SK-N-DZ (cell line): ENCODE measurements at regions not wholly inside any gene's neighbourhood (a gene's known extent, or its start where the extent isn't known, plus 50 kb on each side); places are given as distances from the start of the nearest gene placed in this dataset.
"Not testable (repeated sequence)": the region's sequence is repeated elsewhere in the genome, so short reads cannot be mapped to it uniquely, and the experiment has no call there.

Experiments
- DNase-seq: peaks from one replicate; pipeline ENCODE4 v3.0.0-alpha.2; 2015; ENCODE audit warnings: low spot score

GRCh38 chr5:79924936-79925893 is 65.8 kb downstream of the MTX3 start:
- no peak for DNase-seq

- no peak for DNase-seq
These were observed 67.6 kb downstream of the MTX3 start for GRCh38 chr5:79923431-79923830.

- no peak for DNase-seq
These were observed 68.4 kb downstream of the MTX3 start for GRCh38 chr5:79922626-79923025.

- not testable (repeated sequence) for DNase-seq
These were observed 83.6 kb downstream of the MTX3 start for GRCh38 chr5:79907452-79907851.

DNA sequence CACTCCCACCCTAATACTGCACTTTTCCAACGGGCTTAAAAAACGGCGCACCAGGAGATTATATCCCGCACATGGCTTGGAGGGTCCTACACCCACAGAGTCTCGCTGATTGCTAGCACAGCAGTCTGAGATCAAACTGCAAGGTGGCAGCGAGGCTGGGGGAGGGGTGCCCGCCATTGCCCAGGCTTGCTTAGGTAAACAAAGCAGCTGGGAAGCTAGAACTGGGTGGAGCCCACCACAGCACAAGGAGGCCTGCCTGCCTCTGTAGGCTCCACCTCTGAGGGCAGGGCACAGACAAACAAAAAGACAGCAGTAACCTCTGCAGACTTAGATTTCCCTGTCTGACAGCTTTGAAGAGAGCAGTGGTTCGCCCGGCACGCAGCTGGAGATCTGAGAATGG is 88.5 kb downstream of the MTX3 start:
- not testable (repeated sequence) for DNase-seq

GRCh38 chr5:79901631-79902030 is 89.4 kb downstream of the MTX3 start:
- no peak for DNase-seq

DNA sequence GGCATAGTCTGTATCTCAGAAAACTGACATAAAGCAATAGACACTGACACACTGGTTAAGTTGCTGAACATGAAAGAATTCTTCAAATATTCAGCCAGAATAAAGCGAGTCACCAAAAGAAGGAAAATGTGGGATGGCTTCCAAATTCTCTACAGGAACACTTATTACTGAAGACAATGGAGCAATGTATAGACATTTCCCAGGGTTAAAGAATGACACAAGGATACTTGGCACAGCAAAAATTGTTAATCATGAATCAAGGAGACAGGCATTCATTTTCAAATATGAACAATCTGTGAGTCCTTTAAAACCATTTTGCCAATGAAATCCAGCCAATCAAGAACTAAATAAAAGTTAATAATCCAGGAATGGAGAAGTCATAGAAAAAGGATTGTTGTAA is 92.5 kb downstream of the MTX3 start:
- no peak for DNase-seq

- no peak for DNase-seq
These were observed 97.1 kb downstream of the MTX3 start for GRCh38 chr5:79893976-79894375.

DNA sequence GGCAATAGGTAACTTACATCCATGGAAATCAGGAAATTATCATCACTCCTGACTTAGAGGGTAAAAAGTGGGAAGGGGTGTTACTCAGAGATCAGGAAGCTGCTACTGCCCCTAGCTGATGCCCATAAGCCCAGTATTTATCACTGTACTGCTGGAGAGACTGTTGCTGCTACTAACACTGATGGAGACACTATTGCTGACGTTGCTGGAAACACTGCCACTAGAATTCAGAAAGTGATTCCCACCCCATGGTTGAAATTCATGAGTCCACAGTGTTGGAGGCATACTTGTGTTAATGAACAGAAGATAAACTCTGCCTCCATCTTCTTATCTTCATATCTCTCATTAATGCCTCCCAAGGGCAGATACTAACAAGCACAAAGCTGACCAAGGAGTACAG is 97.6 kb downstream of the MTX3 start:
- DNase-seq = no peak

DNA sequence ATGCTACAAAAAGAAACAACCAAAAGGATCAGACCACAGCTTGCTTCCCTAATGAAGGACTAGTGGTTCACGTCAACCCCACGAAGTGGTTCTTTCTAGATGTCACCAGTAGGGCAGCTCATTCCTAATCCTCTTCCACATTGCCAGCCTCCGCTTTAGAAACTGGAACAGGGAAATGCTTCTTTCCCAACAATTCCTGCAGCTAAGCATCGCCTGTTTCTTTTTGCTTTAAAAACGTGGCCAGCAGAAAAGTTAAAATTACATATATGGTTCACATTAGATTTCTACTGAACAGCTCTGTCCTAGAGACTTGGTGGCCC is 100.2 kb downstream of the MTX3 start:
- DNase-seq = no peak

DNA sequence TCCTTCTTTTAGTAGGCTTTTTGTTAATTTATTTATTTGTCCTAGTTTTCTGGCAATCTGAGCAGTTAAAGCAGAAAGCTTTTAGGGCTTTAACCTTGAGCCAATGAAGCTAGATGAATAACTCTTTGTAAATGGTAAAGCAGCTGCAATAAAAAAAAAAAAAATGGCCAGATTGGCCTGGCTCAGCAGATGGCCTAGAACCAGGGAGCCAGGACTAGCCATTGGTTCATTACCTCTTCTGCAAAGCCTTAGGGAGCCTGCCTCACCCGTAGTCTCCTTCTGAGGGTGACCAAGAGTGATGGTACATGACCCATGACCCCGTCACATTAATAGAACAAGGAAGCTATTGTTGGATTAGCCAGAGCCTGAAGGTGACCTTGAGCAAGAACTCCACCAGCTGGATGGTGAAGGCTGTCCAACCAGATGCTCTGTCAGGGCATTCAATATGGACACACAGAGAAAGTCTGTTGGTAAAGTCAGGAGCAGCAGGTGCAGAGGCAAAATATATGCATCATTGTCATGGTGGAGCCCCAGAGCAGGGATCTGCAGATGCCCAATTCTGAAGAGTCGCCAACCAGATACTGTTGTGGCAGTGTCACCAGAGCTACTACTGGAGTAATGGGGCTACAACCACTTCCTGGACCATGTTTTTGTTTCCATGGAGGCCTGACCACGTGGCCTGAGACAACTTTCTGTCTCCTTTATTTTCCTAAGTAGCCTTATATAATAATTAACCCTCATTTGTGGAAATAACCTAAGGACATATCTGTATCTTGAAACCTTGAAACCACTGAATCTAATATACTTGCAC is 100.7 kb downstream of the MTX3 start:
- no peak for DNase-seq

GRCh38 chr5:79888643-79889042 is 102.4 kb downstream of the MTX3 start:
- DNase-seq = no peak

DNA sequence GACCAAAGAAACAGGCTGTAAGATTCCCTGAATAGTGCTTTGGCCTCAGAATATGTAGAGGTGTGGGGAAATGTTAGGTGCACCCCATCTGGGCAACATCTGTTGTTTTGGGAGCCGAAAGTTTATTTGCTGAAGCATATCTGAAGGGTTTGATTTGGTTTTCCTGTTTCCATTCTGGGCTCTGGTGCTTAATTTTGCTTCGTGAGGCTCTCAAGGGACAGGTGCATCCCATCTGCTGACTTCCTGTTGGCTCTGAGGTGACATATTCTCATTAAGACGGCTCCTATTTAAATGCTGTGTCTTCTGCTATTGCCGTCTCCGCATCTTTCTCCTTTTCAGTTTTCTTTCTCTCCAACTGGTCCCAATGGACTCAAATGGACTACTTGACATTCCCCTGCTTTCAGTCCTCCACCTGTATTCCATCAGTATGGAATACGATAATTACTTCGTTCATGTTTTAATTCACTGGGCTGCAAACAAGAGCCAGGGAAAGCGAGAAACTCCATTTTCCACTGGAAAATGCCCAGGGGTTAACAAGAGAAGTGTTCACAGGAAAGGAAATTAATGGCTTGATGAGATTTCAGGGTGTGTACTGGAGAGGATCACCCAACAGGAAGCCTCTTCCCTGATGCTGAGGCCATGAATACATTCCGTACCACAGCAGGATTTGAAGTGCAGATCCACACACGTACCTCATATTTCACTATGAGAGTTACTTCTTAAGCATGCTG is 104.0 kb downstream of the MTX3 start:
- no peak for DNase-seq

DNA sequence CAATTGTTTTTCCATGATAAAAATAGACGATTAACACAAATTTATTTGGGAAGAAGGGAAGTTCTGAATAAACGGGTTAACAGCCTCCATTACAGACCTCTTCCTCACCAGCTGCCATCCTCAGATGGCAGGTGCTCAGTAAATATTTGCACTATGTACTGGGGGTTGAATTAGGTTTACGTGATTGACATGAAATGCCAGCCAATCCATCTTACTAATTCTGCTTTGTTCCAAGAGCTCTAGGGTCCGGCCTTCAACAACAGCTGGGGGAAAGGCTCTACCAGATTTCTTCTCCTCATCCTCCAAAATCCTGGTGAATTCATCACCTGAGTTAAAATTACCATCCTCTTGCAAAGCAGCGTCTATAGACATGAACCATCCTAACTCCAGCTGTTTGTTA is 104.6 kb downstream of the MTX3 start:
- no peak for DNase-seq

- DNase-seq = not testable (repeated sequence)
These were observed 111.2 kb downstream of the MTX3 start for GRCh38 chr5:79879880-79880279.

DNA sequence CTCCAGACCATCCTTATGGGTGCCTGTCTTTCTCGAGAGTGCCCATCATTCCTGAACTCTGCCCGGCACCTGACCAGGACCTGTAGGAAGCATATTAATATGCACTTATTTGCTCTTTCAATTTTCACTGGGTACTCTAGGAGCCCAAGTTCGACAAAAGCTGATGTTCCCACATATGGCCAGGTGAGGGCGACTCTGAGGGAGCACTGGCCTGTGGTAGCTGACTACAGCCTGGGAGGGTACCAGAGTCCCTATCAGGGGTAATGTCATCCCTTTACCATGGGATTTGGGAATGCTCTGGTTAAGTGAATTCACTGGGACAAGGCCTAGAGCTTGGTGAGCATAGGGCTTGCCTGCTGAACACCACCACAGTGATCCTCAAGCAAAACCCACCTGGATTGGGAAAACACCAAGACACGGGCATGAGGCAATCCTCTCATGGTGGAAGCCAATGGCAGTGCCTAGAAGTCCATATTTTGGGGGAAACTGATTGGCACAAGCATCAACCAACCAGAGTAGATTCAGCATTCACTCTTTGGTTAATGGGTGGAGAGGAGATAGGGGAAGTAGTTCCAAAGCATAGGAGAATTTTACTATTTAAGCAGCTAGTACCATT is 112.2 kb downstream of the MTX3 start:
- no peak for DNase-seq

- no peak for DNase-seq
These were observed 112.9 kb downstream of the MTX3 start for GRCh38 chr5:79878136-79878679.

- no peak for DNase-seq
These were observed 114.6 kb downstream of the MTX3 start for GRCh38 chr5:79876456-79876855.

- DNase-seq = no peak
These were observed 115.8 kb downstream of the MTX3 start for GRCh38 chr5:79875230-79875629.

DNA sequence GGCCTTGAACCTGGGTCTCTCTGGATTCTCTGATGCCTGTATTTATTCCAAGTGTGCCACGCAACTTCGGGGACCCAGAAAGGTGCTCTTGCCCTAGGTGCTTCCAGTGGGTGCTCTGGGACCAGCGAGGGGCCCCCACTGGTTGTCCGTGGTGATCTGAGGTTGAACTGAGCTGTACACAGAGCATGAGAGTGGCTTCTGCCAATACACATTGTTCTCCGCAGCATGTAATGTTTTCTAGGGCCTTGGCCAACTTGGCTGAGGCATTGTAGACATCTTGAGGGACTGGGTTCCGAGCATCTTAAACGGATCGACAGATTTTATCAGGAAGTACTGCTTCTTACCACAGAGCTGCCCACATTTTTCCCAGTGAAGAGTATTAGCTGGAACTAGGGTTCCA is 117.9 kb downstream of the MTX3 start:
- no peak for DNase-seq

- DNase-seq = no peak
These were observed 118.8 kb downstream of the MTX3 start for GRCh38 chr5:79872291-79872690.
